Activated CD4-positive, alpha-beta memory T cell treated with anti-CD3 and anti-CD28 coated beads, Interleukin-2, amount 10 ng/mL, durations not matched to agents 7 days and 5 days (primary cell): ENCODE measurements at regions not wholly inside any gene's neighbourhood (a gene's known extent, or its start where the extent isn't known, plus 50 kb on each side); places are given as distances from the start of the nearest gene placed in this dataset.
"Not testable (repeated sequence)": the region's sequence is repeated elsewhere in the genome, so short reads cannot be mapped to it uniquely, and the experiment has no call there.

Source experiments
- CTCF ChIA-PET: fragments of 350-600 bp; sonication (Branson Sonifier 250); formaldehyde crosslinking; loops from one replicate; lab custom pipeline; 2021; ENCODE audit warnings: antibody characterized with exemption, inconsistent platforms; lab: Charles Lee
- POLR2A ChIA-PET: fragments of 350-600 bp; sonication (Branson Sonifier 250); formaldehyde crosslinking; loops from one replicate; lab custom pipeline; 2021; ENCODE audit warnings: antibody characterized with exemption; lab: Charles Lee
- DNase-seq: peaks from one replicate; pipeline ENCODE4 v3.0.0-alpha.2; 2020
- H3K27ac Mint-ChIP-seq: one replicate; pipeline ENCODE4 v1.8.0; 2021; ENCODE audit warnings: mild to moderate bottlenecking, mixed read lengths
- H3K27me3 Mint-ChIP-seq: one replicate; pipeline ENCODE4 v1.8.0; 2021; ENCODE audit warnings: mixed read lengths
- H3K36me3 Mint-ChIP-seq: one replicate; pipeline ENCODE4 v1.8.0; 2021; ENCODE audit warnings: low read depth, mixed read lengths
- H3K4me1 Mint-ChIP-seq: one replicate; pipeline ENCODE4 v1.8.0; 2021; ENCODE audit warnings: mixed read lengths
- H3K4me3 Mint-ChIP-seq: one replicate; pipeline ENCODE4 v1.8.0; 2021; ENCODE audit warnings: mild to moderate bottlenecking, mixed read lengths
- H3K9me3 Mint-ChIP-seq: one replicate; pipeline ENCODE4 v1.8.0; 2021; ENCODE audit warnings: mixed read lengths

GRCh38 chr14:38394064-38394463, 138.2 kb upstream of the CLEC14A start:
- Mint-ChIP-seq H3K4me3 (no peak overlapping the region), H3K4me1 (no peaks in the 10 kb centered on the region), H3K9me3 (no peaks in the 10 kb centered on the region), H3K27me3 (no peaks in the 10 kb centered on the region), H3K27ac (no peak overlapping the region), H3K36me3 (no peaks in the 10 kb centered on the region)
- ChIA-PET POLR2A (no interaction called here), CTCF (no interaction called here)
- DNase-seq, result no peak

DNA sequence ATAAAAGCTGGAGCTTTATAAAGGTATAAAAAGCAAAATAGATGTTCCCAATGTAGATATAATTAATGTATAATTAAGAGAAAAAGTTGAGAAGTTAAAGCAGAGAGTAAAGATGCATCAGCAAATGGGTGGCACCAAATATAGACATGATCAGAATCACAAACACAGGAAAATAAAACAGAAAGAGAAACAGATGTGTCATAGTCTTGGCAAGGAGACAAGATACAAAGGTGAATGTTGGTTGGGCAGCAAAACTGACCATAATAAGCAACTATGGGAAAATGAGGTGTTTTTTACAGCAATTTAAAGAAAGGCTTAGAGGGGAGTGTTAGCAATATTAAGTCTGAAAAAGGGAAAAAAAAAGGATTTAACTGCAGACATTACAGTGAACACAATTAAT, 135.4 kb upstream of the CLEC14A start:
- no peak overlapping the region for H3K4me3 Mint-ChIP-seq
- CTCF ChIA-PET, result no interaction called here
- no peaks in the 10 kb centered on the region for H3K4me1 Mint-ChIP-seq
- DNase-seq, result no peak
- H3K27me3 Mint-ChIP-seq, result no peaks in the 10 kb centered on the region
- H3K36me3 Mint-ChIP-seq, result no peaks in the 10 kb centered on the region
- POLR2A ChIA-PET, result no interaction called here
- no peak overlapping the region for H3K27ac Mint-ChIP-seq
- H3K9me3 Mint-ChIP-seq, result no peaks in the 10 kb centered on the region

GRCh38 chr14:38389681-38390080, 133.8 kb upstream of the CLEC14A start:
- Mint-ChIP-seq H3K4me3 (no peak overlapping the region), H3K27ac (no peak overlapping the region), H3K36me3 (no peaks in the 10 kb centered on the region), H3K4me1 (no peaks in the 10 kb centered on the region), H3K9me3 (no peaks in the 10 kb centered on the region), H3K27me3 (no peaks in the 10 kb centered on the region)
- no peak for DNase-seq
- CTCF ChIA-PET, result no interaction called here
- POLR2A ChIA-PET, result no interaction called here

- H3K36me3 Mint-ChIP-seq, result no peaks in the 10 kb centered on the region
- CTCF ChIA-PET, result no interaction called here
- no peaks in the 10 kb centered on the region for H3K4me1 Mint-ChIP-seq
Measured at GRCh38 chr14:38387821-38388220, 131.9 kb upstream of the CLEC14A start.

DNA sequence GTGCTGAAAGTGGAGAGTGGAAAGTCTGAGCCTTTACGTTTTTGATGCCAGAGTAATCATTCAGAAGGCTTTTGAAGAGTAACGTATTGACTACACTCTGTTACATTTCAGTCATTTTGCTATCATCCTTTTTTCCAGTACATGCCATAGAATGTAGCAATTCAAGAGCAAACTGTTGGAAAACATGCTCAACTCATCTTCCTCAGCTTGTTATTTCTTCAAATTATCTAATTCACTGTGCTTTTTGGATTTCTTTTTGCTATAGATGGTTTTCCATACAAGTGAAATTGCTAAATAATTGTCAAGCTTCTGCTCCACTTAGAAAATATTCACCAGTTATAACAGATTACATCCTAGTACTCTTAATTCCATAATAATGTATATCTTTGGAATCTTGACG, 129.9 kb upstream of the CLEC14A start:
- H3K4me1 Mint-ChIP-seq, result no peaks in the 10 kb centered on the region
- no peak for DNase-seq
- H3K9me3 Mint-ChIP-seq, result no peaks in the 10 kb centered on the region
- H3K36me3 Mint-ChIP-seq, result no peaks in the 10 kb centered on the region
- ChIA-PET POLR2A (no interaction called here), CTCF (no interaction called here)
- H3K27me3 Mint-ChIP-seq, result no peaks in the 10 kb centered on the region
- H3K4me3 Mint-ChIP-seq, result no peak overlapping the region
- H3K27ac Mint-ChIP-seq, result no peak overlapping the region

More at GRCh38 chr14:38387821-38388220, 131.9 kb upstream of the CLEC14A start:
- H3K27me3 Mint-ChIP-seq, result no peaks in the 10 kb centered on the region
- no peak overlapping the region for H3K27ac Mint-ChIP-seq
- H3K4me3 Mint-ChIP-seq, result no peak overlapping the region
- no peaks in the 10 kb centered on the region for H3K9me3 Mint-ChIP-seq
- no peak for DNase-seq
- POLR2A ChIA-PET, result no interaction called here

- Mint-ChIP-seq H3K4me1 (no peaks in the 10 kb centered on the region), H3K4me3 (no peak overlapping the region), H3K36me3 (no peaks in the 10 kb centered on the region), H3K27me3 (no peaks in the 10 kb centered on the region), H3K27ac (no peak overlapping the region), H3K9me3 (no peaks in the 10 kb centered on the region)
- CTCF ChIA-PET, result no interaction called here
- POLR2A ChIA-PET, result no interaction called here
- DNase-seq, result no peak
Measured at GRCh38 chr14:38385343-38385742, 129.4 kb upstream of the CLEC14A start.

GRCh38 chr14:38384741-38385140, 128.8 kb upstream of the CLEC14A start:
- Mint-ChIP-seq H3K4me3 (no peak overlapping the region), H3K36me3 (no peaks in the 10 kb centered on the region), H3K9me3 (no peaks in the 10 kb centered on the region), H3K27me3 (no peaks in the 10 kb centered on the region), H3K4me1 (no peaks in the 10 kb centered on the region), H3K27ac (no peak overlapping the region)
- no peak for DNase-seq
- ChIA-PET POLR2A (no interaction called here), CTCF (no interaction called here)

GRCh38 chr14:38367922-38368321, 112.0 kb upstream of the CLEC14A start:
- ChIA-PET POLR2A (no interaction called here), CTCF (no interaction called here)
- H3K27me3 Mint-ChIP-seq, result no peaks in the 10 kb centered on the region
- H3K4me3 Mint-ChIP-seq, result no peak overlapping the region
- no peaks in the 10 kb centered on the region for H3K36me3 Mint-ChIP-seq
- DNase-seq, result no peak
- H3K9me3 Mint-ChIP-seq, result no peaks in the 10 kb centered on the region
- H3K27ac Mint-ChIP-seq, result no peak overlapping the region
- no peaks in the 10 kb centered on the region for H3K4me1 Mint-ChIP-seq

- ChIA-PET CTCF (no interaction called here), POLR2A (no interaction called here)
- Mint-ChIP-seq H3K4me3 (no peak overlapping the region), H3K27me3 (no peaks in the 10 kb centered on the region), H3K36me3 (no peaks in the 10 kb centered on the region), H3K4me1 (no peaks in the 10 kb centered on the region), H3K9me3 (no peaks in the 10 kb centered on the region), H3K27ac (no peak overlapping the region)
- DNase-seq, result no peak
Measured at GRCh38 chr14:38366374-38366773, 110.5 kb upstream of the CLEC14A start.

- ChIA-PET CTCF (no interaction called here), POLR2A (no interaction called here)
- H3K27me3 Mint-ChIP-seq, result no peaks in the 10 kb centered on the region
- H3K36me3 Mint-ChIP-seq, result no peaks in the 10 kb centered on the region
- no peak for DNase-seq
- H3K4me1 Mint-ChIP-seq, result no peaks in the 10 kb centered on the region
- H3K4me3 Mint-ChIP-seq, result no peak overlapping the region
- H3K9me3 Mint-ChIP-seq, result no peaks in the 10 kb centered on the region
- H3K27ac Mint-ChIP-seq, result no peak overlapping the region
Measured at GRCh38 chr14:38363217-38363616, 107.3 kb upstream of the CLEC14A start.

DNA sequence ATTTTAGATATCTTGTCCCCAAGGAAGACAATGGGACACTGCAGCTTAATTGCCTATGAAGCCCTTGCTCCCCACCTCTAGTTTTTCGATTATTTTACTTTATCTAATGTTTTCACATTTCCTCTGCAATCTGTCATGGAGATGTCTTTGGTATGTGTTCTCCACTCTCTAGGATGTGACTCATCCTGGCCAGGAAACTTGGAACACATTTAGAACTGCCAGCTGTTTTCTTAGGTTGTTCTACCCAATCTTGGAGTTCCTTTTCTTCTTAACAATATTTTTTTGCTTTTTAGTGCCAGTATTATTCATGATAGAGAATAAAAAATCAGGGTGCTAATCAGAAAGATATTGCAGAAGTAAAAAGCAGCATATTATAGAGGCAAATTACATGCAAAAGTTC, 101.7 kb upstream of the CLEC14A start:
- H3K4me3 Mint-ChIP-seq, result no peak overlapping the region
- no peaks in the 10 kb centered on the region for H3K4me1 Mint-ChIP-seq
- DNase-seq, result no peak
- ChIA-PET POLR2A (no interaction called here), CTCF (no interaction called here)
- no peaks in the 10 kb centered on the region for H3K27me3 Mint-ChIP-seq
- H3K36me3 Mint-ChIP-seq, result no peaks in the 10 kb centered on the region
- H3K27ac Mint-ChIP-seq, result no peak overlapping the region
- no peaks in the 10 kb centered on the region for H3K9me3 Mint-ChIP-seq

DNA sequence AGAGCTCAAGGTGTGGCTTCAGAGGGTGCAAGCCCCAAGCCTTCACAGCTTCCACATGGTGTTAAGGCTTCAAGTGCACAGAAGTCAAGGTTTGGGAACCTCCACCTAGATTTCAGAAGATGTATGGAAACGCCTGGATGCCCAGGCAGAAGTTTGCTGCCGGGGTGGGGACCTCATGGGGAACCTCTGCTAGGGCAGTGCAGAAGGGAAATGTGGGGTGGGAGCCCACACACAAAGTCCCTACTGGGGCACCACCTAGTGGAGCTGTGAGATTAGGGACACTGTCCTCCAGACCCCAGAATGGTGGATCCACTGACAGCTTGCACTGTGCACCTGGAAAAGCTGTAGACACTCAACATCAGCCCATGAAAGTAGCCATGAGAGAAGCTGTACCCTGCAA, 99.6 kb upstream of the CLEC14A start:
- H3K9me3 Mint-ChIP-seq, POLR2A ChIA-PET, H3K4me3 Mint-ChIP-seq, DNase-seq, H3K4me1 Mint-ChIP-seq, H3K36me3 Mint-ChIP-seq, H3K27me3 Mint-ChIP-seq, H3K27ac Mint-ChIP-seq: not testable (repeated sequence)
- CTCF ChIA-PET, result interaction anchor here (0.7 kb wide), 1 partner anchor 100 kb away, joined by 3 read pairs; no protein-coding TSS in a partner anchor

- ChIA-PET POLR2A (no interaction called here), CTCF (no interaction called here)
- Mint-ChIP-seq H3K36me3 (no peaks in the 10 kb centered on the region), H3K27me3 (no peaks in the 10 kb centered on the region), H3K9me3 (no peaks in the 10 kb centered on the region), H3K27ac (no peak overlapping the region), H3K4me3 (no peak overlapping the region), H3K4me1 (no peaks in the 10 kb centered on the region)
- DNase-seq, result no peak
Measured at GRCh38 chr14:38350102-38350501, 94.2 kb upstream of the CLEC14A start.

GRCh38 chr14:38342803-38343202, 86.9 kb upstream of the CLEC14A start:
- no peaks in the 10 kb centered on the region for H3K4me1 Mint-ChIP-seq
- CTCF ChIA-PET, result no interaction called here

GRCh38 chr14:38339696-38340095, 83.8 kb upstream of the CLEC14A start:
- no peak overlapping the region for H3K4me3 Mint-ChIP-seq
- H3K36me3 Mint-ChIP-seq, result no peaks in the 10 kb centered on the region
- POLR2A ChIA-PET, result no interaction called here

More at GRCh38 chr14:38342803-38343202, 86.9 kb upstream of the CLEC14A start:
- Mint-ChIP-seq H3K36me3 (no peaks in the 10 kb centered on the region), H3K27ac (no peak overlapping the region), H3K4me3 (no peak overlapping the region), H3K9me3 (no peaks in the 10 kb centered on the region), H3K27me3 (no peaks in the 10 kb centered on the region)
- POLR2A ChIA-PET, result no interaction called here
- no peak for DNase-seq

More at GRCh38 chr14:38339696-38340095, 83.8 kb upstream of the CLEC14A start:
- CTCF ChIA-PET, result no interaction called here
- no peak overlapping the region for H3K27ac Mint-ChIP-seq
- no peaks in the 10 kb centered on the region for H3K4me1 Mint-ChIP-seq
- DNase-seq, result no peak
- H3K9me3 Mint-ChIP-seq, result no peaks in the 10 kb centered on the region
- no peaks in the 10 kb centered on the region for H3K27me3 Mint-ChIP-seq
